ENCODE measurements at regions not wholly inside any gene's neighbourhood (a gene's known extent, or its start where the extent isn't known, plus 50 kb on each side); places are given as distances from the start of the nearest gene placed in this dataset.

DNA sequence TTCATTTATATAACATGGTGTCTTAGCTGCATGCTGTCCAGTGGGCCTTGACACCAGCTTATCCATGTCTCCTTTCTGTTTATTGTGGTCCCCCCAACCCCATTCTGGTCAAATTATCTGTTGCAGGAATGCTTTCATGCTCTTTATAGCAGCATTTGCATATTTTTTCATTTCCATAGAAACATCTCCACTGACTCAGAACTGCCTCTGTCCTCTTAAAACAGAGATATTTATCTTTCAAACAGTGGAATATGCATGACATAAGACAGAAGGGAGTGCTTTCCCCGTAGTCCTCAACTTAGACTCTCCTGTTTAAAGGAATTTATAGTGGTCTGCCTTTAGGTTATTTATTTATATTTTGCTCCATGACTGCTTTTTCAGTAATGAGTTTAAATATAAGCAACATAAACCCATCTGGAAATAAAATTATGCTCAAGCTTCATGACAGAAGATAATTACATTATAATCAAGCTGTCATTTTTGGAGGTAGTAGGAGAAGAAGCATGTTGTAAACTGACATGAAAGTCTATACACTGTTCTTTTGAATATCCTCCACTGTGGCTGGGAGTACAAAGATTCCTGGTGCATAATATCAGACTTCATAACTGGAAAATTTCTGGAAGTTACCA lies 179.5 kb upstream of the CD96 start:
- POLR2A ChIA-PET, result no interaction called here
- H3K27ac ChIP-seq (ENCODE audit: low read length), result no peak overlapping the region

DNA sequence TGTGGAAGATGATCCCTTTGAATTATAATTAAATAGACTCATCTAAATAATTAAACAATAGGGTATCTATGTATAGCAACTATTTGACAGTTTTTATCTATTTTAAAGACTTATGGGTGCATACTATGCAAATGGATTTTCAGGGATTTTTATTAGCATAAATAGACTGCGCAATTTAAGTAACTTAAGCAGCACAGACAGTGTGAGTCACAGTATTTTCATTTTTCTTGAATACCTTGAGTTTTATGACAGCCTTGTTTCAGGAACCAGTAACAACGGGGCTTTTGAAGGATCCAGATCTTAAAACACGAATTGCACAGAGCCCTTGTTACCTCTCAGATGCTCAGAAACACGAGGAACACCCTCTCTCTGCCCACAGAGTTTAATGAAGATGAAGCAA lies 175.5 kb upstream of the CD96 start:
- CTCF ChIA-PET, result no interaction called here
- in situ Hi-C loops (cut with HindIII; ENCODE audit: low pct_unique_long_range_greater_than_20kb, low sequenced_read_pairs), result no loop called here
- H3K27ac ChIP-seq (ENCODE audit: low read length), result no peak overlapping the region

More for the DNA sequence above, 179.5 kb upstream of the CD96 start:
- DNase-seq (ENCODE audit: low read depth, low spot score) (no peak), ATAC-seq (no peak)
- no peak for TF ChIP-seq TCF7L2 (IDR thresholded peaks at IDR 0.05; ENCODE audit: low read depth, low read length)
- TF ChIP-seq, protein P1, sequence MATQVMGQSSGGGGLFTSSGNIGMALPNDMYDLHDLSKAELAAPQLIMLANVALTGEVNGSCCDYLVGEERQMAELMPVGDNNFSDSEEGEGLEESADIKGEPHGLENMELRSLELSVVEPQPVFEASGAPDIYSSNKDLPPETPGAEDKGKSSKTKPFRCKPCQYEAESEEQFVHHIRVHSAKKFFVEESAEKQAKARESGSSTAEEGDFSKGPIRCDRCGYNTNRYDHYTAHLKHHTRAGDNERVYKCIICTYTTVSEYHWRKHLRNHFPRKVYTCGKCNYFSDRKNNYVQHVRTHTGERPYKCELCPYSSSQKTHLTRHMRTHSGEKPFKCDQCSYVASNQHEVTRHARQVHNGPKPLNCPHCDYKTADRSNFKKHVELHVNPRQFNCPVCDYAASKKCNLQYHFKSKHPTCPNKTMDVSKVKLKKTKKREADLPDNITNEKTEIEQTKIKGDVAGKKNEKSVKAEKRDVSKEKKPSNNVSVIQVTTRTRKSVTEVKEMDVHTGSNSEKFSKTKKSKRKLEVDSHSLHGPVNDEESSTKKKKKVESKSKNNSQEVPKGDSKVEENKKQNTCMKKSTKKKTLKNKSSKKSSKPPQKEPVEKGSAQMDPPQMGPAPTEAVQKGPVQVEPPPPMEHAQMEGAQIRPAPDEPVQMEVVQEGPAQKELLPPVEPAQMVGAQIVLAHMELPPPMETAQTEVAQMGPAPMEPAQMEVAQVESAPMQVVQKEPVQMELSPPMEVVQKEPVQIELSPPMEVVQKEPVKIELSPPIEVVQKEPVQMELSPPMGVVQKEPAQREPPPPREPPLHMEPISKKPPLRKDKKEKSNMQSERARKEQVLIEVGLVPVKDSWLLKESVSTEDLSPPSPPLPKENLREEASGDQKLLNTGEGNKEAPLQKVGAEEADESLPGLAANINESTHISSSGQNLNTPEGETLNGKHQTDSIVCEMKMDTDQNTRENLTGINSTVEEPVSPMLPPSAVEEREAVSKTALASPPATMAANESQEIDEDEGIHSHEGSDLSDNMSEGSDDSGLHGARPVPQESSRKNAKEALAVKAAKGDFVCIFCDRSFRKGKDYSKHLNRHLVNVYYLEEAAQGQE (IDR thresholded peaks at IDR 0.05; ENCODE audit: insufficient read depth in 1 of 2, low read depth in 2 of 2, low read length in 1 of 2), result no peak
- no peak for TF ChIP-seq SIN3A (IDR thresholded peaks at IDR 0.05; ENCODE audit: borderline replicate concordance, insufficient read depth, low read depth, low read length)
- TF ChIP-seq, protein P2, sequence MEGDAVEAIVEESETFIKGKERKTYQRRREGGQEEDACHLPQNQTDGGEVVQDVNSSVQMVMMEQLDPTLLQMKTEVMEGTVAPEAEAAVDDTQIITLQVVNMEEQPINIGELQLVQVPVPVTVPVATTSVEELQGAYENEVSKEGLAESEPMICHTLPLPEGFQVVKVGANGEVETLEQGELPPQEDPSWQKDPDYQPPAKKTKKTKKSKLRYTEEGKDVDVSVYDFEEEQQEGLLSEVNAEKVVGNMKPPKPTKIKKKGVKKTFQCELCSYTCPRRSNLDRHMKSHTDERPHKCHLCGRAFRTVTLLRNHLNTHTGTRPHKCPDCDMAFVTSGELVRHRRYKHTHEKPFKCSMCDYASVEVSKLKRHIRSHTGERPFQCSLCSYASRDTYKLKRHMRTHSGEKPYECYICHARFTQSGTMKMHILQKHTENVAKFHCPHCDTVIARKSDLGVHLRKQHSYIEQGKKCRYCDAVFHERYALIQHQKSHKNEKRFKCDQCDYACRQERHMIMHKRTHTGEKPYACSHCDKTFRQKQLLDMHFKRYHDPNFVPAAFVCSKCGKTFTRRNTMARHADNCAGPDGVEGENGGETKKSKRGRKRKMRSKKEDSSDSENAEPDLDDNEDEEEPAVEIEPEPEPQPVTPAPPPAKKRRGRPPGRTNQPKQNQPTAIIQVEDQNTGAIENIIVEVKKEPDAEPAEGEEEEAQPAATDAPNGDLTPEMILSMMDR (IDR thresholded peaks at IDR 0.05), result no peak
- no peak for TF ChIP-seq POLR2AphosphoS5 (IDR thresholded peaks at IDR 0.05; ENCODE audit: low read depth, low read length)
- H3K9me3 ChIP-seq (ENCODE audit: control insufficient read depth, insufficient read depth, low read depth, low read length), result no peaks in the 10 kb centered on the region
- intact Hi-C loops (cut with micrococcal nuclease; ENCODE audit: unreplicated experiment), result no loop called here
- CTCF ChIA-PET, result no interaction called here
- no peaks in the 10 kb centered on the region for H3K27me3 ChIP-seq (ENCODE audit: control insufficient read depth, insufficient read depth, low read length)
- H3K4me3 ChIP-seq (ENCODE audit: low read depth in 2 of 2, low read length in 2 of 2), result no peak overlapping the region
- H3K4me1 ChIP-seq (ENCODE audit: control insufficient read depth, insufficient read depth, low read length), result no peaks in the 10 kb centered on the region
- in situ Hi-C loops (cut with HindIII; ENCODE audit: low pct_unique_long_range_greater_than_20kb, low sequenced_read_pairs), result no loop called here
- no TSS peak for BruUV-seq (replicated peaks)
- no peaks in the 10 kb centered on the region for H3K36me3 ChIP-seq (ENCODE audit: control insufficient read depth, insufficient read depth, low read length)

More for the DNA sequence above, 175.5 kb upstream of the CD96 start:
- ATAC-seq (no peak), DNase-seq (ENCODE audit: low read depth, low spot score) (no peak)
- Histone ChIP-seq H3K27me3 (ENCODE audit: control insufficient read depth, insufficient read depth, low read length) (no peaks in the 10 kb centered on the region), H3K9me3 (ENCODE audit: control insufficient read depth, insufficient read depth, low read depth, low read length) (no peaks in the 10 kb centered on the region), H3K4me3 (ENCODE audit: low read depth in 2 of 2, low read length in 2 of 2) (no peak overlapping the region), H3K4me1 (ENCODE audit: control insufficient read depth, insufficient read depth, low read length) (no peaks in the 10 kb centered on the region), H3K36me3 (ENCODE audit: control insufficient read depth, insufficient read depth, low read length) (no peaks in the 10 kb centered on the region)
- POLR2A ChIA-PET, result no interaction called here
- BruUV-seq (replicated peaks), result no TSS peak
- intact Hi-C loops (cut with micrococcal nuclease; ENCODE audit: unreplicated experiment), result no loop called here
- TF ChIP-seq POLR2AphosphoS5 (IDR thresholded peaks at IDR 0.05; ENCODE audit: low read depth, low read length) (no peak), TCF7L2 (IDR thresholded peaks at IDR 0.05; ENCODE audit: low read depth, low read length) (no peak), SIN3A (IDR thresholded peaks at IDR 0.05; ENCODE audit: borderline replicate concordance, insufficient read depth, low read depth, low read length) (no peak)
- TF ChIP-seq, protein P1 (IDR thresholded peaks at IDR 0.05; ENCODE audit: insufficient read depth in 1 of 2, low read depth in 2 of 2, low read length in 1 of 2), result no peak
- TF ChIP-seq, protein P2 (IDR thresholded peaks at IDR 0.05), result no peak

Data from Panc1 (cell line).